SU-DHL-6 (cell line): ENCODE measurements at regions not wholly inside any gene's neighbourhood (a gene's known extent, or its start where the extent isn't known, plus 50 kb on each side); places are given as distances from the start of the nearest gene placed in this dataset.

Source experiments
- H2AFZ ChIP-seq: fragments of 200-600 bp; sonication (generic); 2 replicates; pipeline ENCODE4 v1.6.1; 2014; ENCODE audit warnings: low read depth, mild to moderate bottlenecking, moderate library complexity, mixed read lengths, antibody characterized with exemption, low read length; ENCODE audit not compliant: severe bottlenecking
- H3F3A ChIP-seq: fragments of 200-600 bp; shearing (Covaris generic); 2 replicates; pipeline ENCODE4 v1.6.0; 2016; ENCODE audit warnings: antibody characterized with exemption, mild to moderate bottlenecking; ENCODE audit not compliant: insufficient read depth
- H3K27ac ChIP-seq: fragments of 200-600 bp; sonication (generic); 2 replicates; pipeline ENCODE4 v1.5.1; 2016; ENCODE audit warnings: low read depth, mild to moderate bottlenecking, low read length, moderate library complexity, mixed read lengths
- H3K27me3 ChIP-seq: fragments of 200-600 bp; sonication (generic), shearing (Covaris generic); 2 replicates; pipeline ENCODE4 v1.6.0; 2014; ENCODE audit warnings: mild to moderate bottlenecking, low read length
- H3K36me3 ChIP-seq: fragments of 200-600 bp; sonication (generic); 2 replicates; pipeline ENCODE4 v1.6.1; 2014; ENCODE audit warnings: mild to moderate bottlenecking, low read length, mixed read lengths
- H3K4me2 ChIP-seq: fragments of 300-600, 200-600 bp; shearing (Covaris generic), sonication (generic); 2 replicates; pipeline ENCODE4 v1.6.0; 2014; ENCODE audit warnings: low read length, low read depth, mild to moderate bottlenecking; ENCODE audit not compliant: poor library complexity, severe bottlenecking
- H3K4me3 ChIP-seq: fragments of 200-600 bp; sonication (generic); 2 replicates; pipeline ENCODE4 v1.5.1; 2014; ENCODE audit warnings: antibody characterized with exemption, low read length, mild to moderate bottlenecking, mixed read lengths; ENCODE audit not compliant: insufficient read depth, poor library complexity, severe bottlenecking
- H3K79me2 ChIP-seq: fragments of 200-600 bp; sonication (generic); 2 replicates; pipeline ENCODE4 v1.6.1; 2014; ENCODE audit warnings: mild to moderate bottlenecking, low read length, moderate library complexity; ENCODE audit not compliant: insufficient read depth
- H3K9ac ChIP-seq: fragments of 200-600 bp; sonication (generic); 2 replicates; pipeline ENCODE4 v1.7.0; 2014; ENCODE audit warnings: mild to moderate bottlenecking, low read length
- H3K9me2 ChIP-seq: fragments of 200-600 bp; sonication (generic); replicated peaks from 2 replicates; pipeline ENCODE4 v1.6.1; 2014; ENCODE audit warnings: low read length; ENCODE audit not compliant: insufficient read depth
- H3K9me3 ChIP-seq: fragments of 200-600 bp; sonication (generic); 2 replicates; pipeline ENCODE4 v1.6.1; 2014; ENCODE audit warnings: low read length, mixed read lengths; ENCODE audit not compliant: insufficient read depth
- H4K20me1 ChIP-seq: fragments of 200-600 bp; sonication (generic); 2 replicates; pipeline ENCODE4 v1.6.1; 2014; ENCODE audit warnings: low read depth, mild to moderate bottlenecking, antibody characterized with exemption, low read length, moderate library complexity, mixed read lengths
- CTCF ChIP-seq: fragments of 200-600 bp; sonication (generic); IDR thresholded peaks from one replicate; pipeline ENCODE4 v1.5.1; 2017; ENCODE audit warnings: antibody characterized with exemption, mild to moderate bottlenecking, low read length, moderate library complexity; ENCODE audit not compliant: insufficient read depth, poor library complexity, severe bottlenecking
- EZH2phosphoT487 ChIP-seq: fragments of 200-600 bp; sonication (generic), shearing (Covaris generic); conservative IDR thresholded peaks from 2 replicates; pipeline ENCODE4 v1.6.1; 2018; ENCODE audit warnings: mild to moderate bottlenecking, antibody characterized with exemption, low read length, moderate library complexity, mixed read lengths

- Histone ChIP-seq H3K9me2 (no peaks in the 10 kb centered on the region), H3K36me3 (no peaks in the 10 kb centered on the region), H3F3A (no peaks in the 10 kb centered on the region), H3K27me3 (no peaks in the 10 kb centered on the region), H3K9ac (no peak overlapping the region), H3K27ac (no peak overlapping the region), H3K4me2 (no peak overlapping the region), H3K79me2 (no peaks in the 10 kb centered on the region), H4K20me1 (no peaks in the 10 kb centered on the region), H3K9me3 (no peaks in the 10 kb centered on the region), H2AFZ (no peak overlapping the region), H3K4me3 (no peak overlapping the region)
- no peak for TF ChIP-seq CTCF
- no peak for TF ChIP-seq EZH2phosphoT487
These were observed 78.3 kb upstream of the RASGEF1B start for GRCh38 chr4:81549984-81550383.

GRCh38 chr4:81546777-81547176 lies 75.1 kb upstream of the RASGEF1B start:
- Histone ChIP-seq H3K9me3 (no peaks in the 10 kb centered on the region), H2AFZ (no peak overlapping the region)

DNA sequence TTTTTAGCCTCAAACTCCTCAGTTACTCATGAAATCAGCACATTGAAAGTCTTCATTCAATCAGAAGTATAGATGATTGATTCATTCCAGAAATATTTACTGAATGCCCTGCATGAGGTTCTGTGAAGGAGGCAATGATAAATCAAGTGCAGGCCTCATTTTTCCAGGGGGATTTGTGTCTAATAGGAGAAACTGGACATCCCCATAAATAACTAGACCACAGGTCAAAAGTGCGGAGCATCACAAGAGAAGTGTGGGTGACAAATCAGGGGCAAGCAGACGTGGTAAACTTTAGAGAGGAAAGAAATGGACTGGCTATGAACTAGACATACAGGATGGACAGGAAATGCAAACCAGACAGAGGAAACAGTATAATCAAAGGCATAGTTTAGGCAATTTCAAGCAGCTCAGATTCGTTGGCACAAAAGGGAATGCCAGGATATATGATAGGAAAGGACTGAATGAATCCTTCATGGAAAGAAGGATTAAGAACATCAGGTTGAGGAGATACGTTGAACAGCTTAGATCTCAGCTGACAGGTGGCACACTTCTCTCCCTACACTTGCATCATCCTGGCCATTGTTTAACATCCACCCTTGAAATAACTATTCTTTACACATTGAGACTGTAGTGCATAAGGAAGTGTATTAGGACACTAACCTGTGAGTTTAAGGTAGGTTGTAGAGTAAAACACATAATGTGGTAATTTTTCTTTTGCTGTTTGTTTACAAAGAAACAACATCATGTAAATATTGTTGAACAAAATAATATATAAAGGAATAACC lies 69.6 kb upstream of the RASGEF1B start:
- Histone ChIP-seq H3F3A (no peaks in the 10 kb centered on the region), H3K4me3 (no peak overlapping the region), H3K79me2 (no peaks in the 10 kb centered on the region), H3K27ac (no peak overlapping the region), H3K9me3 (no peaks in the 10 kb centered on the region), H2AFZ (no peak overlapping the region), H3K36me3 (no peaks in the 10 kb centered on the region), H3K9ac (no peak overlapping the region), H4K20me1 (no peaks in the 10 kb centered on the region), H3K4me2 (no peak overlapping the region), H3K9me2 (no peaks in the 10 kb centered on the region), H3K27me3 (no peaks in the 10 kb centered on the region)
- TF ChIP-seq CTCF: no peak
- TF ChIP-seq EZH2phosphoT487: no peak

More at GRCh38 chr4:81546777-81547176, 75.1 kb upstream of the RASGEF1B start:
- H3K27me3 ChIP-seq: no peaks in the 10 kb centered on the region
- H4K20me1 ChIP-seq: no peaks in the 10 kb centered on the region
- TF ChIP-seq CTCF: no peak
- TF ChIP-seq EZH2phosphoT487: no peak
- H3K4me2 ChIP-seq: no peak overlapping the region
- H3K27ac ChIP-seq: no peak overlapping the region
- no peaks in the 10 kb centered on the region for H3K79me2 ChIP-seq
- no peak overlapping the region for H3K4me3 ChIP-seq
- no peaks in the 10 kb centered on the region for H3F3A ChIP-seq
- no peaks in the 10 kb centered on the region for H3K36me3 ChIP-seq
- no peaks in the 10 kb centered on the region for H3K9me2 ChIP-seq
- no peak overlapping the region for H3K9ac ChIP-seq
